ENCODE measurements at regions not wholly inside any gene's neighbourhood (a gene's known extent, or its start where the extent isn't known, plus 50 kb on each side); places are given as distances from the start of the nearest gene placed in this dataset.

GRCh38 chr18:40760251-40760650, 1194.8 kb upstream of the PIK3C3 start:
- no peak for ATAC-seq
- Histone ChIP-seq H3K27me3 (ENCODE audit: control insufficient read depth, insufficient read depth, low read length) (no peaks in the 10 kb centered on the region), H3K4me1 (ENCODE audit: control insufficient read depth, insufficient read depth, low read length) (no peaks in the 10 kb centered on the region), H3K4me3 (ENCODE audit: low read length) (no peak overlapping the region), H3K36me3 (ENCODE audit: control insufficient read depth, insufficient read depth, low read length) (no peaks in the 10 kb centered on the region), H3K27ac (ENCODE audit: low read length) (no peak overlapping the region), H3K9me3 (ENCODE audit: control insufficient read depth, insufficient read depth, low read length) (peaks cover 6% of the 10 kb centered on the region)
- DNase-seq, result no peak
- Mint-ChIP-seq H3K27ac (no peak overlapping the region), H3K9me3 (peaks cover 12 to 19% of the 10 kb centered on the region in 2 donors), H3K27me3 (ENCODE audit: low read depth in 2 of 2) (no peaks in the 10 kb centered on the region), H3K36me3 (no peaks in the 10 kb centered on the region), H3K4me1 (no peaks in the 10 kb centered on the region), H3K4me3 (no peak overlapping the region)
- intact Hi-C loops (cut with micrococcal nuclease), result no loop called here
- WGBS (ENCODE audit: insufficient coverage), result 88% methylated on average over 6 of the region's 6 CpGs
- TF ChIP-seq CTCF (IDR thresholded peaks at IDR 0.05), result no peak

- no peak overlapping the region for H3K27ac ChIP-seq (ENCODE audit: low read length)
- no peak overlapping the region for H3K4me3 ChIP-seq (ENCODE audit: low read length)
- ATAC-seq (no peak), DNase-seq (no peak)
- H3K9me3 ChIP-seq (ENCODE audit: control insufficient read depth, insufficient read depth, low read length), result peaks cover 3% of the 10 kb centered on the region
- no peaks in the 10 kb centered on the region for H3K4me1 ChIP-seq (ENCODE audit: control insufficient read depth, insufficient read depth, low read length)
- no CpG with 5 or more reads among the region's 1 CpG for WGBS (ENCODE audit: insufficient coverage)
- peaks cover 22% of the 10 kb centered on the region for H3K36me3 Mint-ChIP-seq
- no peak overlapping the region for H3K4me3 Mint-ChIP-seq
- intact Hi-C loops (cut with micrococcal nuclease), result no loop called here
- H3K27ac Mint-ChIP-seq, result no peak overlapping the region
- H3K4me1 Mint-ChIP-seq, result no peaks in the 10 kb centered on the region
- H3K36me3 ChIP-seq (ENCODE audit: control insufficient read depth, insufficient read depth, low read length), result no peaks in the 10 kb centered on the region
- no peak for TF ChIP-seq CTCF (IDR thresholded peaks at IDR 0.05)
- peaks cover 19 to 24% of the 10 kb centered on the region in 2 donors for H3K9me3 Mint-ChIP-seq
- H3K27me3 ChIP-seq (ENCODE audit: control insufficient read depth, insufficient read depth, low read length), result no peaks in the 10 kb centered on the region
- no peaks in the 10 kb centered on the region for H3K27me3 Mint-ChIP-seq (ENCODE audit: low read depth in 2 of 2)
Measured at GRCh38 chr18:40754477-40754876, 1200.6 kb upstream of the PIK3C3 start.

- H3K36me3 Mint-ChIP-seq, result peaks cover 22% of the 10 kb centered on the region
- no peak overlapping the region for H3K27ac ChIP-seq (ENCODE audit: low read length)
- H3K27me3 ChIP-seq (ENCODE audit: control insufficient read depth, insufficient read depth, low read length), result no peaks in the 10 kb centered on the region
- no peaks in the 10 kb centered on the region for H3K4me1 Mint-ChIP-seq
- no peaks in the 10 kb centered on the region for H3K36me3 ChIP-seq (ENCODE audit: control insufficient read depth, insufficient read depth, low read length)
- H3K4me1 ChIP-seq (ENCODE audit: control insufficient read depth, insufficient read depth, low read length), result no peaks in the 10 kb centered on the region
- no peak overlapping the region for H3K27ac Mint-ChIP-seq
- no peaks in the 10 kb centered on the region for H3K27me3 Mint-ChIP-seq (ENCODE audit: low read depth in 2 of 2)
- ATAC-seq, result no peak
- peaks cover 18 to 21% of the 10 kb centered on the region in 2 donors for H3K9me3 Mint-ChIP-seq
- DNase-seq, result no peak
- H3K4me3 ChIP-seq (ENCODE audit: low read length), result no peak overlapping the region
- no peak for TF ChIP-seq CTCF (IDR thresholded peaks at IDR 0.05)
- H3K9me3 ChIP-seq (ENCODE audit: control insufficient read depth, insufficient read depth, low read length), result peaks cover 3% of the 10 kb centered on the region
- 89% methylated on average over 4 of the region's 4 CpGs for WGBS (ENCODE audit: insufficient coverage)
- intact Hi-C loops (cut with micrococcal nuclease), result no loop called here
- no peak overlapping the region for H3K4me3 Mint-ChIP-seq
Measured at GRCh38 chr18:40752316-40752715, 1202.7 kb upstream of the PIK3C3 start.

GRCh38 chr18:40751186-40751585, 1203.8 kb upstream of the PIK3C3 start:
- peaks cover under 1% of the 10 kb centered on the region for H3K9me3 ChIP-seq (ENCODE audit: control insufficient read depth, insufficient read depth, low read length)
- H3K4me1 ChIP-seq (ENCODE audit: control insufficient read depth, insufficient read depth, low read length), result no peaks in the 10 kb centered on the region
- Mint-ChIP-seq H3K4me3 (no peak overlapping the region), H3K4me1 (no peaks in the 10 kb centered on the region), H3K27me3 (ENCODE audit: low read depth in 2 of 2) (no peaks in the 10 kb centered on the region), H3K9me3 (peaks cover 16 to 17% of the 10 kb centered on the region in 2 donors), H3K27ac (no peak overlapping the region), H3K36me3 (peaks cover 22% of the 10 kb centered on the region)
- no peak for DNase-seq
- TF ChIP-seq CTCF (IDR thresholded peaks at IDR 0.05), result no peak
- intact Hi-C loops (cut with micrococcal nuclease), result no loop called here
- no peaks in the 10 kb centered on the region for H3K27me3 ChIP-seq (ENCODE audit: control insufficient read depth, insufficient read depth, low read length)
- H3K36me3 ChIP-seq (ENCODE audit: control insufficient read depth, insufficient read depth, low read length), result no peaks in the 10 kb centered on the region
- H3K27ac ChIP-seq (ENCODE audit: low read length), result no peak overlapping the region
- H3K4me3 ChIP-seq (ENCODE audit: low read length), result no peak overlapping the region
- 78% methylated on average over 2 of the region's 2 CpGs for WGBS (ENCODE audit: insufficient coverage)
- ATAC-seq, result no peak
